Urinary bladder (tissue), 3 donors: ENCODE measurements at regions not wholly inside any gene's neighbourhood (a gene's known extent, or its start where the extent isn't known, plus 50 kb on each side); places are given as distances from the start of the nearest gene placed in this dataset.
"Not testable (repeated sequence)": the region's sequence is repeated elsewhere in the genome, so short reads cannot be mapped to it uniquely, and the experiment has no call there.

Experiments used
- DNase-seq: peaks from one replicate; pipeline ENCODE4 v3.0.0-alpha.2; 2015; ENCODE audit errors: extremely low spot score
- H3K27ac ChIP-seq: one replicate; pipeline ENCODE4 v1.5.1; 2013; ENCODE audit warnings: low read depth, mild to moderate bottlenecking, moderate library complexity
- H3K36me3 ChIP-seq: one replicate; pipeline ENCODE4 v1.6.1; 2013; ENCODE audit warnings: mild to moderate bottlenecking, moderate library complexity; ENCODE audit not compliant: insufficient read depth
- H3K4me1 ChIP-seq: one replicate; pipeline ENCODE4 v1.6.1; 2013; ENCODE audit warnings: mild to moderate bottlenecking, moderate library complexity; ENCODE audit not compliant: insufficient read depth
- H3K4me3 ChIP-seq: one replicate; pipeline ENCODE4 v1.5.1; 2013; ENCODE audit warnings: low read depth, low read length
- WGBS: extraction: QIAGEN DNeasy Blood & Tissue Kit; methylation state at CpG from one replicate; pipeline ENCODE4 v1.1.7; 2013; 5-methylcytosine and 5-hydroxymethylcytosine counted together
- donor health status: healthy with polysubstance abuse.
- donor health status: healthy.

DNA sequence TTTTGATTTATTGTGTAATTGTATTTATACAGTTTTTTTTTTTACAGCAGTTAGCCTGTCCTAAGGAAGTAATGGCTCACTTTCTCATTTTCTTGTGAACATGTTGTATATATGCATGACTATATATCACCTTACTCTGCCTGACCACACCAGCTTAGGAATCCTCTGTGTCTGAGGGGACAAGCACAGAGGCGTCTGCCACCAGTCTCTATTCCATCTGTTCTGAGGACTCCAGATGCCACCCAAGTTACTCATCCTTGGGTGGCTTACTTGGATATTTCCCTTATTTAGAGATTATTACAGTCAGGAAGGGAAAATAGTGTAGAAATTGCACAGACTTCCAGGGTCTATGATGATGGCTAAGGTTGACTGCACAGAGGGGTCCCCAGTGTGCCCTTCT lies 256.3 kb upstream of the C9orf72 start:
- WGBS = 80% methylated on average over 1 of the region's 1 CpG
- no peak overlapping the region for H3K27ac ChIP-seq
- H3K4me3 ChIP-seq = no peak overlapping the region
- DNase-seq = no peak
- H3K4me1 ChIP-seq = no peaks in the 10 kb centered on the region
- no peaks in the 10 kb centered on the region for H3K36me3 ChIP-seq

DNA sequence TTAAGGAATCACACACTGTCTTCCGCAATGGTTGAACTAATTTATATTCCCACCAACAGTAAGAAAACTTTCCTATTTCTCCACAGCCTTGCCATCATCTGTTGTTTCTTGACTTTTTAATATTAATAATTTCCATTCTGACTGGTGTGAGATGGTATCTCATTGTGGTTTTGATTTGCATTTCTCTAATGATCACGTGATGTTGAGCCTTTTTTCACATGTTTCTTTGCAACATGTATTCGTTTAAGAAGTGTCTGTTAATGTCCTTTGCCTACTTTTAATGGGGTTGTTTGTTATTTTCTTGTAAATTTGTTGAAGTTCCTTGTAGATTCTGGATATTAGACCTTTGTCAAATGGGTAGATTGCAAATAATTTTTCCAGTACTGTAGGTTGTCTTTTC lies 258.8 kb upstream of the C9orf72 start:
- not testable (repeated sequence) for H3K27ac ChIP-seq, H3K36me3 ChIP-seq
- 84% methylated on average over 3 of the region's 3 CpGs for WGBS

DNA sequence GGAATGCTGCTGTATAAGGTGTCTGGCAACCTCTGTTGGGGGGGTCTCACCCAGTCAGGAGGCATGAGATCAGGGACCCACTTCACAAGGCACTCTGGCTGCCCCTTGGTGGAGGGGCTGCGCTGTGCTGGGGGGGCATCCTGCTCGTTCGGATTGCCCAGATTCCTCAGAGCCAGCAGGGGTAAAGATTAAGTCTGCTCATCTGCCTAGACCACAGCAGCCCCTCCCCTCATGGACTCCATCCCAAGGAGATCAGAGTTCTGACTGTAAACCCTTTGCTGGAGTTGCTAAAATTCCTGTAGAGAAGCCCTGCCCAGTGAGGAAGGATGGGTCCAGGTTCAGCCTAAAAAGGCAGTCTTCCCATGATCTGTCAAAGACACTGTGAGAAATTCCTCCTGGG lies 262.0 kb upstream of the C9orf72 start:
- Histone ChIP-seq H3K27ac (no peak overlapping the region), H3K4me1 (no peaks in the 10 kb centered on the region), H3K4me3 (no peak overlapping the region), H3K36me3 (no peaks in the 10 kb centered on the region)
- no peak for DNase-seq
- 87% methylated on average over 3 of the region's 3 CpGs for WGBS

More for the DNA sequence above, 258.8 kb upstream of the C9orf72 start:
- not testable (repeated sequence) for H3K4me1 ChIP-seq, H3K4me3 ChIP-seq, DNase-seq

DNA sequence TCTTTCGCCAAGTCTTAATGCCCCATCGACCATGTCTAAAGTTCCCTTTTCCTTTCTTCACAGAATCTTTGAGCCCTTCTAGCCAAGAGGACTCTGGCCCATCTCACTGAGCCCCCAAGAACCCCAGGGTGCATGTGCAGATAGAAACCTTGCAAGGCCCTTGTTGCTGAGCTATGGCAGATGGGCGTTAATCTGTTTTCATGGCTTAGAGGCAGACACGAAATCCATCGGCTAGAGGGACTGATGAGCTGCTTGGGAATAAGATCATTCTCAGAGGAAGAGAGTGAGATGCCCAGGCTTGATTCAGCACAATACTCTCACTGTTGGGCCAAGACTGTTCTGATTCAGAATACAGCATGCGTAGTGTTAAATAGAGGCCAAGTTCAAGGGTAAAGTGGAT lies 262.5 kb upstream of the C9orf72 start:
- Histone ChIP-seq H3K27ac (no peak overlapping the region), H3K36me3 (no peaks in the 10 kb centered on the region), H3K4me3 (no peak overlapping the region), H3K4me1 (no peaks in the 10 kb centered on the region)
- DNase-seq = no peak
- WGBS = 89% methylated on average over 6 of the region's 6 CpGs

DNA sequence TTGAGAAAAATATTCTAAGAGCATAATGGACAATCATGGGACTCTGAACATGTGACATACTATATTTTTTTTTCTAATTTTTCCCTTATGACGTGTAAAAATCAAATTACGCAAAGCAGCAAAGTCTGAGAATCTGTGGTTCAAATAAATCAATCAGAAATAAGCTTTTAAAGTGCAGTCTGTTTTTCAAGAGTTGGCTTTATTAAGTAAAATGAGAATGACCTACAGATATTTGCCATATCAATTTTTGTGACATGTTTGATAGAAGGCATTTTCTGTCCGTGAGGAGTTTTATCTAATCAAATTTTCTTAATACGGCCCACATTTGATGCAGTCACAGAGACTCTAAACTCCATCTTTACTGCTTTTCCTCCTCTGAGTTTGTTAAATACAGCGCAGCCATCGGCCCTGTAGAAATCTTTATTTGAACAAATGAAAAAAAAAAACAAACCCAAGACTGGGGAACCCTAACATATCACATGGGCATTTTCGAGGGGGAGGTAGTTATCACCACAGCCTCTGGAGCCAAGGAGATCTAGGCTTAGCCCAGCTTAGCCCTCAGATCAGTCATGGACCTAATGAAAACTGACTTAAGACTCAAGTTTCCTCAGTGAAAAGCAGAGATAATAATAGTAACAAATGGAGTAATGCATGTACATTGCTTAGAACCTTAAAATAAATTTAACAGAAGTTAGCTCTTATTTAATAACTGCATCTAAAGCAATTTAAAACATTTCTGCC lies 263.6 kb upstream of the C9orf72 start:
- Histone ChIP-seq H3K36me3 (no peaks in the 10 kb centered on the region), H3K4me3 (no peak overlapping the region), H3K4me1 (no peaks in the 10 kb centered on the region), H3K27ac (no peak overlapping the region)
- peak; percentile 3 for DNase-seq
- WGBS = 66% methylated on average over 7 of the region's 7 CpGs

DNA sequence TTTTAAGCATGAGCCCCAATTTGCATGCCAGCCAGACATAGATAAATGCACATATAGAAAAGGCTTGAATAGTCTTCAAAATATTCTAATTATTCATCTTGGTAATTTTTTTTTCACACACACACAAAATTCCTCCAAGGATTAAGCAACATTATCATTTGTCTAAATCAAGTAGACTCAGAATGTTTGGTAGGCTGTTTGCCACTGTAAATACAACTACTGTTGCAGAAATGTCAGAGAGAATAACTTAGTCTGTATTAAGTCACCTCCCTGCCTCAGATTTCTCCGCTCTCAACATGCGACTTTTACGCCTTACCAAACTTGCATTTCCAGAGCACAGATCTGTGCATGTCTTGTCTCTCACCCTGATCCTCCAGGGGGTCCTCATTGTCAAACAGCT lies 265.6 kb upstream of the C9orf72 start:
- no peaks in the 10 kb centered on the region for H3K36me3 ChIP-seq
- no peak for DNase-seq
- no peak overlapping the region for H3K27ac ChIP-seq
- 93% methylated on average over 3 of the region's 3 CpGs for WGBS
- H3K4me1 ChIP-seq = no peaks in the 10 kb centered on the region
- no peak overlapping the region for H3K4me3 ChIP-seq

DNA sequence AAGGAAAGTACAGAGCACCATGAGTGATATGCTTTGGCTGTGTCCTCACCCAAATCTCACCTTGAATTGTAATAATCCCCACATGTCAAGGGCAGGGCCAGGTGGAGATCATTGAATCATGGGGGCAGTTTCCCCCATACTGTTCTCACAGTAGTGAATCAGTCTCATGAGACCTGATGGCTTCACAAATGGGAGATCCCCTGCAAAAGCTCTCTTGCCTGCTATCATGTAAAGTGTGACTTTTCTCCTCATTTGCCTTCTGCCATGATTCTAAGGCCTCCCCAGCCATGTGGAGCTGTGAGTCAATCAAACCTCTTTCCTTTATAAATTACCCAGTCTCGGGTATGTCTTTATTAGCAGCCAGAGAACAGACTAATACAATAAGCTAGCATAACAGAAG lies 266.5 kb upstream of the C9orf72 start:
- DNase-seq, H3K4me1 ChIP-seq, H3K4me3 ChIP-seq, H3K27ac ChIP-seq, H3K36me3 ChIP-seq: not testable (repeated sequence)
- 83% methylated on average over 1 of the region's 1 CpG for WGBS

DNA sequence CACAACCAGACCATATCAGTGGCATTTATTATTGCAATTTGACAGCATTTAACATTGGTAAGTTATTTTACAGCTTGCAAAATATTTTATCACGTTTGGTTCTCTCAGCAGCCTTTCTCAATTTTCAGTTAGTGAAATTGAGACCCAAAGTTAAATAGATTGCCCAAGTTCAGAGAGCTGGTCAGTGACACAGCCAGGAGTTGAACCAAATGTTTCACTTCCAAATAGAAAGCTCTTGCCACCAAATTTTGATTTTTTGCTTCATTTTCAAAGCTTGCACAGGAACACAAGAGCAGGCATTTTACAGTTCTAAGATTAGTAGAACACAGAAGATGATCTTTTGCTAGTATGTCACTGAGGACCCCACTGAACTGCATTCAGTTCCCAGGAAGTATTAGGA lies 271.5 kb upstream of the C9orf72 start:
- H3K4me1 ChIP-seq = no peaks in the 10 kb centered on the region
- no peak overlapping the region for H3K4me3 ChIP-seq
- H3K36me3 ChIP-seq = no peaks in the 10 kb centered on the region
- DNase-seq = no peak
- no peak overlapping the region for H3K27ac ChIP-seq
- 47% methylated on average over 1 of the region's 1 CpG for WGBS

DNA sequence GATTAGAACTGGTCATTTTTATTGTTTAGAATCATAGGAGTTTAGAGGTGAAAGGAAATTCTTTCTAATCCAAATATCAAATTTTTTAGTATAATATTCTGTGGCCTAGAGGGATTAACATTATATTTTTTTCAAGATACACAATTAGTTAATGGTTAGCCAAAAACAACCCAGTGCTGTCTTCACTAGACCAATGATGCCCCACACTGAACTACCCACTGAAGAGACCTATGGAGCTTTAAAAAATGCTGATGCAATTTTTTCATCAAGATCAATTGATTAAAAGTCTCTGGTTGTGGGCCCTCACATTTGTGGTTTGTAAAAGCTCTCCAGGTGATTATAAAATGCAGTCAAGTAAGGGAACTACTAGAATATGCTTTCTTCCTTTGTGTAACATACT lies 274.1 kb upstream of the C9orf72 start:
- H3K4me3 ChIP-seq = no peak overlapping the region
- no peak overlapping the region for H3K27ac ChIP-seq
- no peak for DNase-seq
- H3K36me3 ChIP-seq = no peaks in the 10 kb centered on the region
- H3K4me1 ChIP-seq = no peaks in the 10 kb centered on the region

DNA sequence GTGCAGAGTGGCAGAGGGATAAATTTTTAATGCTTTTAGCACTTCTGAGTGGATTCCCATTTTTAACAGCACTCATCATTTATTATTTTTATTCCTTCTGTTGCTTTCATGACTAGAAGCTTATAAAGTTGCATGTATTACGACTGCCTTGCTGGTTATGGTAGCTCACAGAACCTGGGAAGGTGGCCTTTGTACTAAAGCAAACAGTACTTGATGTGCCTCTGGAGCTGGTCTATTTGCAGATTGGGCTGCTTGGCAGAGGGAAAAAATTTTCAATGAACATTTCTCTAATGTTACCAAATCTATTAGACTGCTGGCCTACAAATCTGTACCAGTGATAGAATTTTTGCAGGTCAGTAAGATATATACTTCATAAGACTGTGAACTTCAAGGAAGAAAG lies 274.5 kb upstream of the C9orf72 start:
- Histone ChIP-seq H3K4me1 (no peaks in the 10 kb centered on the region), H3K36me3 (no peaks in the 10 kb centered on the region), H3K4me3 (no peak overlapping the region), H3K27ac (no peak overlapping the region)
- no peak for DNase-seq
- 87% methylated on average over 1 of the region's 1 CpG for WGBS

DNA sequence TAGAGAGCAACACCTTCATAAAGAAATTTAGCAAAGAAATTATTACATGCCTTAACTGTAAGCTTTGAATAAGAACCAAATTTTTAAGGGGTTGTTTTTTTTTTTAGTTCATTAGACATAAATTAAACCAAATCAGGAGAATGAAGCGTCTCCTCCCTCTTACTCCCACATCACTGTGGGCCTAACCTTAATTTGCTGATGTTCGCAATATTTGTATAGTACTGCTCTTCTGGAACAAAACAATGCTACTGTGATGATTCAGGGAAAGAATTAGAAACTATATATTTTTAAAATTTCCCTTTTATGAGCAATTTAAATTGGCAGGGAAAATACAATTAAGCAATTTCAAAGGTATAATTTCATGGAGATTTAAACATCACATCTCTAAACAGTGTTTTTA lies 275.0 kb upstream of the C9orf72 start:
- Histone ChIP-seq H3K36me3 (no peaks in the 10 kb centered on the region), H3K4me3 (no peak overlapping the region), H3K27ac (no peak overlapping the region), H3K4me1 (no peaks in the 10 kb centered on the region)
- 92% methylated on average over 2 of the region's 2 CpGs for WGBS
- no peak for DNase-seq

DNA sequence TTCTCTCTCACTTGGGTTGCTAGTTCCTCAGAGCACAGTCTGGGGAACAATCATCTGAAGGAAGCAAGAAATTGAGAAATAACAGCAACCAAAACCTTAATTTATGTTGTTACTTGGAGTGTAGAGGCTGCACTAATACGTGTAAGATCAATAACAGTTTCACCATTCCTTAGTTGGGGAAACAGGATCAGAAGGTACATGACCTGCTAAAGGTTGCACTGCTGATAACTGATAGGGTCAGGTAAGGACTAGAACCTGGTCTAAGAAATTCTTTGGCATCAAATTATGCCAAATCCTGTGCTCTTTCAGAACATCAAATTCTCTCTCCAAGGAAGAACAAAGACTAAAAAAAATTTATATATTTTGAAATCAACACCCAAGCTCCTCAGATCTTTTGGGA lies 278.6 kb upstream of the C9orf72 start:
- Histone ChIP-seq H3K4me3 (no peak overlapping the region), H3K27ac (no peak overlapping the region), H3K36me3 (no peaks in the 10 kb centered on the region), H3K4me1 (no peaks in the 10 kb centered on the region)
- DNase-seq = no peak
- WGBS = 81% methylated on average over 1 of the region's 1 CpG

DNA sequence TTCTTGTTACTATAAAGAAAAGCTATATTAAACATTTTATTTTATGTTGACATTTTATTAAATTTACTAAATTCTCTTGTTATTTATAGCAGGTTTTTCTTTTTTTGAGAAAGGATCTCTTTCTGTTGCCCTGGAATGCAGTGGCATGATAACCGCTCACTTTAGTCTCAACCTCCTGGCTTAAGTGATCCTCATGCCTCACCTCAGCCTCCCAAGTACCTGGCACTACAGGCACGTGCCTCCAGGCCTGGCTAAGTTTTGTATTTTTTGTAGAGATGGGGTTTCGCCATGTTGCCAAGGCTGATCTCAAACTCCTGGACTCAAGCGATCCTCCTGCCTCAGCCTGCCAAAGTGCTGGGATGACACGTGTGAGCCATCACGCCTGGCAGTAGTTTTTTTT lies 280.2 kb upstream of the C9orf72 start:
- no peak for DNase-seq
- Histone ChIP-seq H3K36me3 (no peaks in the 10 kb centered on the region), H3K4me1 (no peaks in the 10 kb centered on the region), H3K4me3 (no peak overlapping the region), H3K27ac (no peak overlapping the region)
- 74% methylated on average over 6 of the region's 6 CpGs for WGBS

DNA sequence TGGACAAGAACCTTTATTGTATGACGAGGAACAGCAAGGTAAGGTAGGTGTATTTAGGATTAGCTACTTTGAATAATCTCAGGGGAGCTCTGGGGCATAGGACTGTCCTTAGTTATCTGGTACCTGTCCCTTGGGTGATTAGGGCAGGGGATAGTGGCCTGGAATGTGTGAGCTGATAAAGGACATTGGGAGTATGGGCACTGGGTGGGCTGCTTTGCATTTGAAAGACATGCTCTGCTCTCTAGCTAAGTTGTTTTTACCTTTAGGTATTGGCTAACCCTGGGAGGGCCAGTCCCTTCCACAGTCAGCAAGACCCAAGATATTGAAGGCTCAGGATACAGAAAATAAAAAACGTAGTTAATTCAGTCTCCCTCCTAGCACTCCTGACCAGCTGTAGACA lies 282.8 kb upstream of the C9orf72 start:
- 63% methylated on average over 2 of the region's 2 CpGs for WGBS

DNA sequence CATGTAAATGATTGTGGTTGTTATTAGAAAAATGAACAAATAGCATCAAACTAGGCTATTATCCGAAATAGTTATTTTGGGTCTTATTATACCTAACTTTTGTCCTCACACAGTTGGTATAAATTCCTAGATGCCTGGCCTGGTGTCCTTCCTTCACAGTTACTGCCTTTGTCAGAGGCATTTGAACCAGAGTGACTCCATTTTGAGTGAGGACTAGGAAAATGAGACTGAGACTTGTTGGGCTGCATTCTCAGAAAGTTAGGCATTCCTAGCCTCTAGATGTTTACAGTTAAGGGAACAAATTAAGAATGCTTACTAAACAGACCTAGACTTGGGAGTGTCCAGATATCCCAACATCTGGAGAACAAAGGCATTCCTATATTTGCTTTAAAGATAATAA lies 283.5 kb upstream of the C9orf72 start:
- Histone ChIP-seq H3K27ac (no peak overlapping the region), H3K4me3 (no peak overlapping the region), H3K4me1 (no peaks in the 10 kb centered on the region), H3K36me3 (no peaks in the 10 kb centered on the region)
- 93% methylated on average over 1 of the region's 1 CpG for WGBS
- DNase-seq = no peak

More for the DNA sequence above, 282.8 kb upstream of the C9orf72 start:
- H3K36me3 ChIP-seq = no peaks in the 10 kb centered on the region
- no peak overlapping the region for H3K27ac ChIP-seq
- H3K4me3 ChIP-seq = no peak overlapping the region
- no peaks in the 10 kb centered on the region for H3K4me1 ChIP-seq
- no peak for DNase-seq
